IMR-90 (cell line): ENCODE measurements at regions not wholly inside any gene's neighbourhood (a gene's known extent, or its start where the extent isn't known, plus 50 kb on each side); places are given as distances from the start of the nearest gene placed in this dataset.

ENCODE experiments used
- BHLHE40 ChIP-seq: fragments of 150-350 bp; IDR thresholded peaks from 2 replicates; pipeline ENCODE4 v1.6.1; 2016; ENCODE audit warnings: mild to moderate bottlenecking, low read depth, low read length
- CEBPB ChIP-seq: IDR thresholded peaks from 2 replicates; pipeline ENCODE4 v1.6.1; 2012; ENCODE audit warnings: low read depth, low read length, improper control_type of control experiment
- CHD1 ChIP-seq: IDR thresholded peaks from 2 replicates; pipeline ENCODE4 v1.6.1; 2012; ENCODE audit warnings: low read depth, low read length, improper control_type of control experiment
- ELK1 ChIP-seq: fragments of 150-350 bp; IDR thresholded peaks from 2 replicates; pipeline ENCODE4 v1.6.1; 2016; ENCODE audit warnings: low read depth, mild to moderate bottlenecking, low read length, moderate library complexity, borderline replicate concordance
- MXI1 ChIP-seq: IDR thresholded peaks from 2 replicates; pipeline ENCODE4 v1.6.1; 2012; ENCODE audit warnings: low read depth, mild to moderate bottlenecking, low read length, moderate library complexity, borderline replicate concordance
- POLR2A ChIP-seq: IDR thresholded peaks from 2 replicates; pipeline ENCODE4 v1.6.1; 2012; ENCODE audit warnings: mild to moderate bottlenecking, low read depth, low read length
- RAD21 ChIP-seq: IDR thresholded peaks from 2 replicates; pipeline ENCODE4 v1.6.1; 2012; ENCODE audit warnings: low read length, improper control_type of control experiment
- RCOR1 ChIP-seq: IDR thresholded peaks from 2 replicates; pipeline ENCODE4 v1.6.1; 2012; ENCODE audit warnings: mild to moderate bottlenecking, low read length, improper control_type of control experiment; ENCODE audit not compliant: insufficient replicate concordance
- TF ChIP-seq, protein P1 (sequence below): conservative IDR thresholded peaks from 2 replicates; pipeline ENCODE4 v1.5.1; 2012; ENCODE audit warnings: mild to moderate bottlenecking, low read depth, low read length, improper control_type of control experiment

DNA sequence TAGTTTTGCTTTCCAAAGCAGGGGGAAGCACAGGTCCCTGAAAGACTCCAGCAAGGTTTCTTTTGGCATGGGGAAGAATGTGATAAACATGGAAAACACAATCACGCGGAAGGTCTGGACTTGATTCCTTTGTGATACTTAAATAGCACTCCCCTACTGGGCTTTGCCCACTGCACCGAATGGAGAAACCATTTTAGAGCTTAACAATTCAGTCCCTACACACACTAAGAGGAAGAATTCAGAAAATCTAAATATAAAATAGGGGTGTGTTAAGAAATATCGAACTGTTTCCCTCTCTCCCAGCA, 71.4 kb upstream of the NHSL1 start:
- TF ChIP-seq, protein P1, sequence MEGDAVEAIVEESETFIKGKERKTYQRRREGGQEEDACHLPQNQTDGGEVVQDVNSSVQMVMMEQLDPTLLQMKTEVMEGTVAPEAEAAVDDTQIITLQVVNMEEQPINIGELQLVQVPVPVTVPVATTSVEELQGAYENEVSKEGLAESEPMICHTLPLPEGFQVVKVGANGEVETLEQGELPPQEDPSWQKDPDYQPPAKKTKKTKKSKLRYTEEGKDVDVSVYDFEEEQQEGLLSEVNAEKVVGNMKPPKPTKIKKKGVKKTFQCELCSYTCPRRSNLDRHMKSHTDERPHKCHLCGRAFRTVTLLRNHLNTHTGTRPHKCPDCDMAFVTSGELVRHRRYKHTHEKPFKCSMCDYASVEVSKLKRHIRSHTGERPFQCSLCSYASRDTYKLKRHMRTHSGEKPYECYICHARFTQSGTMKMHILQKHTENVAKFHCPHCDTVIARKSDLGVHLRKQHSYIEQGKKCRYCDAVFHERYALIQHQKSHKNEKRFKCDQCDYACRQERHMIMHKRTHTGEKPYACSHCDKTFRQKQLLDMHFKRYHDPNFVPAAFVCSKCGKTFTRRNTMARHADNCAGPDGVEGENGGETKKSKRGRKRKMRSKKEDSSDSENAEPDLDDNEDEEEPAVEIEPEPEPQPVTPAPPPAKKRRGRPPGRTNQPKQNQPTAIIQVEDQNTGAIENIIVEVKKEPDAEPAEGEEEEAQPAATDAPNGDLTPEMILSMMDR: no peak
- no peak for TF ChIP-seq CHD1
- no peak for TF ChIP-seq ELK1
- TF ChIP-seq POLR2A: no peak
- no peak for TF ChIP-seq RAD21
- TF ChIP-seq RCOR1: no peak
- TF ChIP-seq MXI1: no peak
- TF ChIP-seq BHLHE40: no peak
- TF ChIP-seq CEBPB: no peak
